Right renal pelvis (tissue), 4 donors: ENCODE measurements at regions not wholly inside any gene's neighbourhood (a gene's known extent, or its start where the extent isn't known, plus 50 kb on each side); places are given as distances from the start of the nearest gene placed in this dataset.

Source experiments
- DNase-seq, 4 donors: peaks; one replicate each; pipeline ENCODE4 v3.0.0-alpha.2; 2013; ENCODE audit warnings: low read depth in 4 of 4, low spot score in 3 of 4, missing footprints in 1 of 4

DNA sequence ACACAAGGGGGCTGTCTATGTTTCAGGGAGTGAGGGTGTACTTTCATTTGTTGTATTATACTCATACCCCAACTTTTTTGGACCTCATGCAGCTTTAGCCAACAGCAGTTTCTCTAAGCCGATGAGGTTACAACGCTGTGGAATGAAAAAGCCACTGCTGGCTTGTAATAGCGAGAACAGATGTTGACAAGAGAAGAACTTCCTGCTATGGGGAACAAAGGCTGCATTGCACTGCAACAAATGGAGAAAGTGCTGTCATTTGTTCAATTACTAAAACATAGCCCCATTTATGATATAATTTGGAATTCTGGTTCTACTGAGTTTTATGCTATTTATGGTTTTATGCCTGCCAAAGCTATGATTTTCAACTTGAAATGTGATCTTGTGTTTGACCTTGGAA is 104.2 kb upstream of the TMEM72 start:
- DNase-seq, result no peak

- no peak for DNase-seq
Observed at GRCh38 chr10:44807451-44807850, 103.7 kb upstream of the TMEM72 start.

GRCh38 chr10:44809647-44810046 is 101.5 kb upstream of the TMEM72 start:
- no peak for DNase-seq

DNA sequence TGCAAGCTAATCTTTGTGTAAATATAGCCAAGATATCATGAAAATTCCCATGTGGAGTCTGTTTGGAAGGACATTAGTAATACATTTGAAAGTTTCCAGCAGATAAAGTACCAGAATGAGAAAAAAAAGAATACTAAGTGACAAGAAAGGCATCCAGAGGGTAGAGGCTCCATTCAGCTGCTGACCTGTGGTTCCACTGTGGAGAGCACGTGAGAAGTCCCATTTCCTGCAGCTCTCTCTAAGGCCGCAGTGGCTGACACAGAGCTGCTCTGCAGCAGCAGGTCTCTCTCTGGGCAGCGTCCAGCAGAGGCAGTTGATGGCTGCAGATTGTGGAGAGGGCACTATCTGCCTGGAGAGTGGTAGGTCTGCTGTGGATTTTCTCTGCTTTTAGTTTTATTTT is 100.1 kb upstream of the TMEM72 start:
- no peak for DNase-seq

DNA sequence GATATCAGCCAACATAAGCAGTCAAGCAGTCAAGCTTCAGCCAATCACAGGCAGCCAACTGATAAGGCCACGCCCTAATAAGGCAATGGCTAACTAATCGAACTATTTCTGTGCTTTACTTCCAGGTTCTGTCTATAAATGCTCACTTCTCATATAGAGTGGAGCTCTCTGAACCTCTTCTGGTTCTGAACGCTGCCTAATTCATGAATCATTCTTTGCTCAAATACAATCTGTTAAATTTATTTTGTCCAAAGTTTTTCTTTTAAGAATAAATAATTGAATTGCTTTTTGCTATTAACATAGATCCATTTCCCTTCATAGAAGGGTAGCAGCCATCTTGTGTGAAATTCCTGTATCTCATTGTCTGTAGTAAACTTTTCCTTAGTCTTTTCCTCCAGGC is 97.9 kb upstream of the TMEM72 start:
- no peak for DNase-seq

- no peak for DNase-seq
Observed at GRCh38 chr10:44814929-44815328, 96.2 kb upstream of the TMEM72 start.

GRCh38 chr10:44818041-44818649 is 93.0 kb upstream of the TMEM72 start:
- no peak for DNase-seq

DNA sequence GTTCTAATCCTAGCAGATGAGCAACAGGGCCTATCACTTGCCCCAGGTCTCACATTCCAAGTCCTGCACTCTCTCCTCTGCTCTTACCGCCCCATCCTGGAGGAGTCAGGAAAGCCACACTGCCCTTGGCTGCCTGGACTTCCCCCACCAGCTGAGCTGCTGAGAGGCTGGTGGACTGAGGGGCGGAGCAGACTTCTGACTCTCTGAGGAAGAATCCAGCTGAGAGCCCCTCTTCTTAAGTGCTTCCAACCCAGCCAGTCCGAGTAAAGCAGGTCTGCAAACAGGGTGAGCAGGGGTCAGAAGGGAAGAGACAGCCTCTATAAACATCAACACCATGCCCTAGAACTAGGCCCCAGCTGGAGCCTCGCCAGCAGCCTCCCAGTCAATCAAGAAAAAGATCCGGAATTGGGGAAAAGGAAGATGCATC is 92.4 kb upstream of the TMEM72 start:
- no peak for DNase-seq

GRCh38 chr10:44820094-44820493 is 91.0 kb upstream of the TMEM72 start:
- DNase-seq, result no peak

DNA sequence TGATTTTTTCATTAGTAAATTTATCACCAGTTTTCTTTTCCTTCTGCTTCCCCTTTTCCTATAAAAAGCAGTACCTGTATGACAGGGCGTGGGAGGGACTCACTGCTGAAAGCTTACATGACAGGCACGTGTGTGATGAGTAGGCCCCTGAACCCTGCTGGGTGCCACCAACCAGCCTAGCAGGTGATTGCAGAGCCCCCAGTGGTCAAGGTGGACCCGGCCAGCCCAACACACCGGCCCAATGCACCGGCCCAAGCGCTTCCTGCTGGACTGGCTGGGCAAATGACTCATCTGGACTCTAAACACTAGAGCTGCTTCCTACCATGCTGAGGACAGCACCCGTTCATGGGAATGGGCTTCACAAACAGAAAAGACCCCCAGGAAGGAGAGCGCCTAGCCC is 89.8 kb upstream of the TMEM72 start:
- no peak for DNase-seq

GRCh38 chr10:44822349-44822748 is 88.8 kb upstream of the TMEM72 start:
- DNase-seq, result no peak

DNA sequence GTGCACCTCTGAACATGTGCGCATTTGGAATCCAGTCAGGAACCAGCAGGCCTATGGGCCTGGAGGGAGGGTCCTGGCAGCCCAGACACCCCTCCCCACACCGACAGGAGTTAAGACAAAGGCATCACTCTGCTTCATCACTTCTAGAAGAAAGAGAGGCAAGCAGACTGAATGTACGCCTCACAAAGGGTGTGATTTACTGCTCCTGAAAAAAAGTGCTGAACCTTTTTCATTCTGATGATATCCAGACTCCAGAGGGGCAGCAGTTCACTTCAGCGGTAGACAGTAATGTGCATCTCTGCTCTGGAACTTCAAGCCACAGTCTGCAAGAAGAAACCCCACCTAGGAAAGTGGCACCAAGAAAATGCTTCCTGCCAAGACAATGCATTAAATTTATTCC is 88.2 kb upstream of the TMEM72 start:
- DNase-seq, result no peak

GRCh38 chr10:44824607-44825006 is 86.5 kb upstream of the TMEM72 start:
- DNase-seq, result no peak

GRCh38 chr10:44827431-44828006 is 83.6 kb upstream of the TMEM72 start:
- no peak for DNase-seq

DNA sequence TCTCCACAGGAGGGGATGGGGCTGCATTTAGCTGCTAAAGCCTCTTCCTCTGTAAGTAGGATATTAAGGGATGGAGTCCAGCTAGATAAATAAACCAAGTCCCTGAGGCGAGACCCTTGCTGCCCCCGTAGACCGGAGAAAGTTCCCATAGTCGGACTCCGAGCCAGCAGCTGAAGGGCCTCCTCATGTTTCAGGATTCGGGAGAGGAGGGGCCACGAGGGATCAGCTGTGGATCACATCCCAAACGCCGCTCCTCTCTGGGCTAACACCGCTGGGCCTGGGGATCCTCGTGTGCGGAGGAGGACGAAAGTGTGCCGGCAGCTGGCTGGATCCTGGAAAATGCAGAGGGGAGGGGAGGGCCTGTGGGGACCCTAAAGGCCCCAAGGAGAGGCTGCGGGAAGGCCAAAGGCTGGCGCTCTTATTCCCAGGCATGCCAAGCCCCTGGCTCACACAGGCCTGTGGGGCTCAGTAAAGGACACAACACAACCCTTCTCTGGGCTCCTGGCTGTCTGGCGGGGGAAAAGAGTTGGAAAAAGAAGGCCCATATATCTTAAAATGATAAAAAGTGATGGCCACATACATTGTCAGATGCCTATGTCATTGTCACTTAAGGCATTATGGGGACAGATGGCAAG is 82.5 kb upstream of the TMEM72 start:
- DNase-seq, result peak; percentile 47 to 82 (median 73)

GRCh38 chr10:44829426-44829825 is 81.7 kb upstream of the TMEM72 start:
- no peak for DNase-seq

DNA sequence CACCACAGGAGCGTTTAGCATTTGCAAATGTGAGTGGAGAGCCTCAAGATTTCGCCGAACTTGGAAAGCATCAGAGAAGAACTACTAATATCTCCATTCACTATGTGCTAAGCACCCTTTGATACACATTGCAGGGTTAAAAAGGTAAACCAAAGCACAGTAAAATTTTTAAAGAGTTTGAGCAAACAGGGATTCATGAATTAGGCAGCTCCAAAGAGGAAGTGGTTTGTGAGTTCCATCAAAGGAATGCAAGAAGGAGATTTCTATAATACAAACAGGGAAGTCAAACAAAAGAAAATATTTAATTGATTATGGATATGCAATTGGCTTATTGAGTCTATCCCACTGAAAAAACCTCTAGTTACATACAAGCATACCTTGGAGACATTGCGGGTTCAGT is 81.1 kb upstream of the TMEM72 start:
- no peak for DNase-seq

- DNase-seq, result no peak
Observed at GRCh38 chr10:44831581-44831980, 79.6 kb upstream of the TMEM72 start.

GRCh38 chr10:44832595-44833390 is 78.3 kb upstream of the TMEM72 start:
- no peak for DNase-seq

DNA sequence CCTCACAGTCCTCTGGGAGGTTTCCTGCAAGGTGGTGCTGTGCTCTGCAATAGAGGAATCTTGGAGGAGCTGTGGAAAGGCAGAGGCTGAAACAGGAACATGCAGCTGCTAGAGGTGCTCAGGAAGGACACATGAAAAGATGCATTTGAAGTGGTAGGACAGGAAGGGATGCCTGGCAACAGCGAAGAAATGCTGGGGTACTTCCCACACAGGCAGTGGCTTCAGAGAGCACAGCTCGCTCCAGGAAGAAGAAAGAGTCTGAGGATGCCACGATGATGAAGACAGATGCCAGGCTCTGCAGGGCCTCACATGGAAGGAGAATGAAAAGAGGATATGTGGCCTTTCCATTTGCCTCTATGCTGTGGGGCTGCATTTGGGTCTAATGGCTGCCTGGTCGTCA is 77.0 kb upstream of the TMEM72 start:
- DNase-seq, result no peak

GRCh38 chr10:44835300-44835699 is 75.8 kb upstream of the TMEM72 start:
- DNase-seq, result no peak

DNA sequence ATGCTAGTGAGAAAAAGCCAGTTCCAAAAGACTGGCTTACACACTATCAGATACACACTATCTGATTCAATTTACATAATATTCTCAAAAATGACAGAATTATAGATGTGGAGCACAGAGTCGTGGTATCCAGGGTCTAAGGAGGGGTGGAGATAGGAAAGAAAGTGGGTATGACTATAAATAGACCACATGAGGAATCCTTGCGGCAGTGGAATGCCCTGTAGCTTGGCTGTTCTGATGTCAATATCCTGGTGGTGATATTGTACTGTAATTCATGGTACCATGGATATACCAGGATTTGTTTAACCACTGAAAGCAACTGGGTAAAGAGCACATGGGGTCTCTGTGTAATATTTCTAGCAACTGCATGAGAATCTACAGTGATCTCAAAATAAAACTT is 67.7 kb upstream of the TMEM72 start:
- no peak for DNase-seq
